ENCODE measurements at regions not wholly inside any gene's neighbourhood (a gene's known extent, or its start where the extent isn't known, plus 50 kb on each side); places are given as distances from the start of the nearest gene placed in this dataset.

DNA sequence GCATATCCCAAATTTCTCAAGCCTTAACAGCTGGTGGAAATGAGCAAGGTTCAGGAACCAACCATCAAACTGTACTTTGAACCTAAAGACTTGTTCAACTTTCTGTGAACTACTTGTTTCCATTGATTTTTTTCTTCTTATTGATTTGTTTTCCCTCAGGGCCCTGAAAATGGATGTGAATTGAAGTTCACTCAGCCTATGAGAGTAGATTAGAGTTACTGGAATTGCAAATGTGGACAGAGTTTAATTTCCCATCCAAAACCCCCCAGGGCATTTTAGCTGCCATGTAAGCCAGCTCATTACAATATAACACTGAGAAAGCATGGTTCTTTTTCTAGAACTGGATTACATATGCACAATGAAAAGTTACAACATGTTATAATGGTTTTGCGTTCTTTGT is 1105.7 kb downstream of the REEP3 start:
- TF ChIP-seq, protein P1, sequence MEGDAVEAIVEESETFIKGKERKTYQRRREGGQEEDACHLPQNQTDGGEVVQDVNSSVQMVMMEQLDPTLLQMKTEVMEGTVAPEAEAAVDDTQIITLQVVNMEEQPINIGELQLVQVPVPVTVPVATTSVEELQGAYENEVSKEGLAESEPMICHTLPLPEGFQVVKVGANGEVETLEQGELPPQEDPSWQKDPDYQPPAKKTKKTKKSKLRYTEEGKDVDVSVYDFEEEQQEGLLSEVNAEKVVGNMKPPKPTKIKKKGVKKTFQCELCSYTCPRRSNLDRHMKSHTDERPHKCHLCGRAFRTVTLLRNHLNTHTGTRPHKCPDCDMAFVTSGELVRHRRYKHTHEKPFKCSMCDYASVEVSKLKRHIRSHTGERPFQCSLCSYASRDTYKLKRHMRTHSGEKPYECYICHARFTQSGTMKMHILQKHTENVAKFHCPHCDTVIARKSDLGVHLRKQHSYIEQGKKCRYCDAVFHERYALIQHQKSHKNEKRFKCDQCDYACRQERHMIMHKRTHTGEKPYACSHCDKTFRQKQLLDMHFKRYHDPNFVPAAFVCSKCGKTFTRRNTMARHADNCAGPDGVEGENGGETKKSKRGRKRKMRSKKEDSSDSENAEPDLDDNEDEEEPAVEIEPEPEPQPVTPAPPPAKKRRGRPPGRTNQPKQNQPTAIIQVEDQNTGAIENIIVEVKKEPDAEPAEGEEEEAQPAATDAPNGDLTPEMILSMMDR (IDR thresholded peaks at IDR 0.05; ENCODE audit: unreplicated experiment), result no peak
- Mint-ChIP-seq H3K9me3 (no peaks in the 10 kb centered on the region), H3K4me3 (no peak overlapping the region), H3K4me1 (no peaks in the 10 kb centered on the region), H3K27me3 (ENCODE audit: low read depth) (no peaks in the 10 kb centered on the region), H3K36me3 (no peaks in the 10 kb centered on the region), H3K27ac (no peak overlapping the region)
- DNase-seq (ENCODE audit: low spot score in 2 of 2, unreplicated experiment in 2 of 2), result no peak

DNA sequence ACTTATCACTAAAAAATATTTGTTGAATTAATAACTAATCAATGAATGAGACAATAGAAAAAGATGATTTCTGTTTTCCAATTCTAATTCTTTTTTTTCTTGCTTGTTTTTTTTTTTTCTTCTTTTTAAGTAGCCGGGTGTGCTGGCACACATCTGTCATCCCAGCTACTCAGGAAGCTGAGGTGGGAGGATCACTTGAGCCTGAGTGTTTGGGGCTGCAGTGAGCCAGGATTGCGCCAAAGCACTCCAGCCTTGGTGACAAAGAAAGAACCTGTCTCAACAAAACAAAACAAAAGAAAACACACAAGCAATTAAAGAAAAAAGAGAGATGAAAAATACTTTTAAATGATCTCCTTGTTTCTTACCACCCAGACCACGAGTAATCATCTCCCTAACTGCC is 1109.3 kb downstream of the REEP3 start:
- no peaks in the 10 kb centered on the region for H3K36me3 Mint-ChIP-seq
- DNase-seq (ENCODE audit: low spot score in 2 of 2, unreplicated experiment in 2 of 2), result no peak
- TF ChIP-seq, protein P1 (IDR thresholded peaks at IDR 0.05; ENCODE audit: unreplicated experiment), result no peak
- H3K9me3 Mint-ChIP-seq, result no peaks in the 10 kb centered on the region
- H3K4me3 Mint-ChIP-seq, result no peak overlapping the region
- no peak overlapping the region for H3K27ac Mint-ChIP-seq
- no peaks in the 10 kb centered on the region for H3K4me1 Mint-ChIP-seq
- no peaks in the 10 kb centered on the region for H3K27me3 Mint-ChIP-seq (ENCODE audit: low read depth)

DNA sequence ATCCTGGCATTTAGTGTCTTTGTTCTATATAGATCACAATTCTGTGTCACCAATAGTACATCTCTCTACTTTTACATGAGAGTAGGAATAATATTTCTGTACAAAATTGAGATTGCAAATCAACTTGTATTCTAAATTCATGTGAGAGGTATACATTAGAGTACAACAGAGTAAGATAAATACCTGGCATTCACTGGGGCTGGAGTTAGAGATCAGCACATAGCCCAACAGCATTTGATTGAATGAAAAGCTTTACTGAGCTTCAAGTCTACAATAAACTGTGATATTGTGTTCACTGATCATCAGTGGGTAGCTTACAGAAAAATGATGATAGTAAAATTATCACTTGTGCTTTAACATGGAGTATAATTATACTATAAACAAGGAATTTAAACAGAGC is 1114.7 kb downstream of the REEP3 start:
- Mint-ChIP-seq H3K4me3 (no peak overlapping the region), H3K4me1 (no peaks in the 10 kb centered on the region), H3K36me3 (no peaks in the 10 kb centered on the region), H3K27me3 (ENCODE audit: low read depth) (no peaks in the 10 kb centered on the region), H3K27ac (no peak overlapping the region), H3K9me3 (no peaks in the 10 kb centered on the region)
- DNase-seq (ENCODE audit: low spot score in 2 of 2, unreplicated experiment in 2 of 2), result no peak
- TF ChIP-seq, protein P1 (IDR thresholded peaks at IDR 0.05; ENCODE audit: unreplicated experiment), result no peak

- TF ChIP-seq, protein P1 (IDR thresholded peaks at IDR 0.05; ENCODE audit: unreplicated experiment), result no peak
- Mint-ChIP-seq H3K36me3 (no peaks in the 10 kb centered on the region), H3K4me1 (no peaks in the 10 kb centered on the region), H3K27me3 (ENCODE audit: low read depth) (no peaks in the 10 kb centered on the region), H3K27ac (no peak overlapping the region), H3K4me3 (no peak overlapping the region), H3K9me3 (no peaks in the 10 kb centered on the region)
- no peak for DNase-seq (ENCODE audit: low spot score in 2 of 2, unreplicated experiment in 2 of 2)
These were observed 1115.3 kb downstream of the REEP3 start for GRCh38 chr10:64636461-64636860.

DNA sequence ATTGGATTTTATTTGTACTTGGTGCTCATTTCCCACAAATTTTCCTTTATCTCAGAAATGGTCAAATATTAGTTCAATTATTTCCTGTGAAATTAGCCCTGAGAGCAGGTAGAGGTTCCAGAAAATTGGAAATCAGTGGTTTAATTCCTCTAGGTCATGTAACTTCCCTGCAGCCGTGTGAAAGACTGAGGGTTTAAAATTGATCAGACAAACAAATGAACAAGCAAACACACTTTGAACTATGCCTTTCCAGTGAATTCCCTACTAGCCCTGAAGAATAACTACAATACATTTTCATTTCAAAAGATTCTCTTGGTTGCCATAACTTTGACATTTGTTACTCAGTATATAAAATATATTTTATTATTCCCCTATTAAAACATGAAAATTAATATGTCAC is 1116.7 kb downstream of the REEP3 start:
- H3K27me3 Mint-ChIP-seq (ENCODE audit: low read depth), result no peaks in the 10 kb centered on the region
- no peak for DNase-seq (ENCODE audit: low spot score in 2 of 2, unreplicated experiment in 2 of 2)
- no peak overlapping the region for H3K4me3 Mint-ChIP-seq
- H3K9me3 Mint-ChIP-seq, result no peaks in the 10 kb centered on the region
- H3K27ac Mint-ChIP-seq, result no peak overlapping the region
- no peaks in the 10 kb centered on the region for H3K36me3 Mint-ChIP-seq
- no peaks in the 10 kb centered on the region for H3K4me1 Mint-ChIP-seq
- TF ChIP-seq, protein P1 (IDR thresholded peaks at IDR 0.05; ENCODE audit: unreplicated experiment), result no peak

DNA sequence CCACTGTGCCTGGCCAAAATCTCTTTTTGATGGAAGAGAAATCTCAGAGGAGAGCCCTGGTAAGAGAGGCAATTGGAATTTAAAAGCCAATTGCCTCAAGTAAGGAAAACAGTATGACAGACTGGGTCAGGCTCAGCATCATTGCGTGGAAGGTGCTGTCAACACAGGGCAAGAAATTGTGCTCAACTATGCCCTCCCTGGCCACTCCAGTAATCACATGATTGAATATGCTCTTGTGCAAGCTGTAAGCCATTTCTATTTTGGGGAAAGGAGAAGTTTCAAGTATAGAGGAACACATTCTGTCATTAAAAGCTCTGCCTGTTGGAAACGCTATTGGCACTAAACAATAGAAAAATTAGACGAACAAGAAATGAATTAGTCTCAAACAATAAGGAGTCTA is 1127.7 kb downstream of the REEP3 start:
- Mint-ChIP-seq H3K36me3 (no peaks in the 10 kb centered on the region), H3K4me1 (peaks cover 11% of the 10 kb centered on the region), H3K9me3 (no peaks in the 10 kb centered on the region), H3K27me3 (ENCODE audit: low read depth) (no peaks in the 10 kb centered on the region), H3K27ac (no peak overlapping the region), H3K4me3 (no peak overlapping the region)
- TF ChIP-seq, protein P1 (IDR thresholded peaks at IDR 0.05; ENCODE audit: unreplicated experiment), result no peak
- DNase-seq (ENCODE audit: low spot score in 2 of 2, unreplicated experiment in 2 of 2), result no peak

Measured in mesothelial cell of epicardium (in vitro differentiated cells).